Endothelial cell of umbilical vein (primary cell): ENCODE measurements at regions not wholly inside any gene's neighbourhood (a gene's known extent, or its start where the extent isn't known, plus 50 kb on each side); places are given as distances from the start of the nearest gene placed in this dataset.

Source experiments
- BruUV-seq: library from RNA; stranded (reverse); fragments of 400-500 nt; replicated peaks from 2 replicates; lab custom pipeline; 2021; lab: Mats Ljungman, UMichigan
- CTCF ChIA-PET: fragments of 300-600, 350-600 bp; sonication (Branson Sonifier 250); formaldehyde crosslinking; loops from one replicate; lab custom pipeline; 2021; ENCODE audit warnings: antibody characterized with exemption, inconsistent platforms; lab: Charles Lee
- POLR2A ChIA-PET: fragments of 300-600, 350-600 bp; sonication (Branson Sonifier 250); formaldehyde crosslinking; loops from one replicate; lab custom pipeline; 2021; ENCODE audit warnings: antibody characterized with exemption, inconsistent platforms; lab: Charles Lee
- DNase-seq: peaks from one replicate; pipeline ENCODE4 v3.0.0-alpha.2; 2011; ENCODE audit warnings: low read depth, low spot score
- FAIRE-seq: peaks from 2 replicates; lab custom pipeline; 2011; peaks lifted over from hg19 to GRCh38; lab: Jason Lieb, UNC
- H2AFZ ChIP-seq: 2 replicates; pipeline ENCODE4 v1.6.0; 2012; ENCODE audit warnings: low read depth, low read length, control low read depth, inconsistent platforms
- H3K27ac ChIP-seq: 2 replicates; pipeline ENCODE4 v1.5.1; 2011; ENCODE audit warnings: low read depth, mild to moderate bottlenecking, control low read depth, low read length, moderate library complexity; ENCODE audit not compliant: insufficient read depth
- H3K27me3 ChIP-seq, 2 experiments: 2 replicates each; pipeline versions ENCODE4 v1.6.0 to v1.6.1; 2011; ENCODE audit warnings: low read length in 2 of 2, mixed read lengths in 1 of 2; ENCODE audit not compliant: control insufficient read depth in 2 of 2, insufficient read depth in 2 of 2
- H3K36me3 ChIP-seq, 2 experiments: 2 replicates in 1 of 2; 3 replicates in 1 of 2; pipeline ENCODE4 v1.5.1; 2011; ENCODE audit warnings: low read length in 2 of 2, mild to moderate bottlenecking in 1 of 2, moderate library complexity in 1 of 2; ENCODE audit not compliant: control insufficient read depth in 2 of 2, insufficient read depth in 2 of 2; ENCODE audit errors: extremely low read depth in 1 of 2
- H3K4me1 ChIP-seq: 3 replicates; pipeline ENCODE4 v1.5.1; 2011; ENCODE audit warnings: mild to moderate bottlenecking, low read length; ENCODE audit not compliant: control insufficient read depth, insufficient read depth; ENCODE audit errors: extremely low read depth
- H3K4me2 ChIP-seq: 2 replicates; pipeline ENCODE4 v1.6.1; 2011; ENCODE audit warnings: low read length, control low read depth, mixed read lengths; ENCODE audit not compliant: insufficient read depth
- H3K4me3 ChIP-seq, 3 experiments: fragments of 200-600 bp in 1 of 3; sonication (generic), shearing (Covaris generic) in 1 of 3; replicated peaks in 1 of 3; 2 replicates each; pipeline ENCODE4 v1.5.1; 2011 to 2016; ENCODE audit warnings: control low read depth in 3 of 3, low read length in 3 of 3, mild to moderate bottlenecking in 2 of 3, inconsistent platforms in 1 of 3, low read depth in 1 of 3, moderate library complexity in 1 of 3; ENCODE audit not compliant: insufficient read depth in 1 of 3
- H3K79me2 ChIP-seq: 2 replicates; pipeline ENCODE4 v1.6.0; 2012; ENCODE audit warnings: low read length, inconsistent platforms; ENCODE audit not compliant: control insufficient read depth, insufficient read depth
- H3K9ac ChIP-seq: replicated peaks from 2 replicates; pipeline ENCODE3; 2011; ENCODE audit warnings: low read length, control low read depth; ENCODE audit not compliant: insufficient read depth; ENCODE audit errors: extremely low read depth
- H3K9me1 ChIP-seq: replicated peaks from 3 replicates; pipeline ENCODE4 v1.6.0; 2011; ENCODE audit warnings: mild to moderate bottlenecking, low read length; ENCODE audit not compliant: control insufficient read depth, insufficient read depth; ENCODE audit errors: extremely low read depth
- H3K9me3 ChIP-seq: replicated peaks from 2 replicates; pipeline ENCODE4 v1.5.1; 2012; ENCODE audit warnings: low read length, inconsistent platforms; ENCODE audit not compliant: control insufficient read depth, insufficient read depth
- H4K20me1 ChIP-seq: replicated peaks from 2 replicates; pipeline ENCODE3; 2011; ENCODE audit warnings: mild to moderate bottlenecking, low read length; ENCODE audit not compliant: control insufficient read depth, insufficient read depth; ENCODE audit errors: extremely low read depth
- EZH2 ChIP-seq: IDR thresholded peaks from 2 replicates; pipeline ENCODE4 v1.6.1; 2012; ENCODE audit warnings: borderline replicate concordance, low read depth, mild to moderate bottlenecking, moderate library complexity, low read length, inconsistent platforms; ENCODE audit not compliant: severe bottlenecking
- FOS ChIP-seq: IDR thresholded peaks from 2 replicates; pipeline ENCODE4 v1.6.1; 2011; ENCODE audit warnings: mild to moderate bottlenecking, low read length, moderate library complexity, borderline replicate concordance; ENCODE audit not compliant: insufficient read depth
- GATA2 ChIP-seq: IDR thresholded peaks from 2 replicates; pipeline ENCODE4 v1.7.0; 2011; ENCODE audit warnings: low read depth, mild to moderate bottlenecking, moderate library complexity, mixed read lengths, low read length; ENCODE audit not compliant: insufficient read length, insufficient read depth
- JUN ChIP-seq: IDR thresholded peaks from 2 replicates; pipeline ENCODE4 v1.6.1; 2011; ENCODE audit warnings: borderline replicate concordance, low read depth; ENCODE audit not compliant: insufficient read length, insufficient read depth
- MYC ChIP-seq: IDR thresholded peaks from one replicate; pipeline ENCODE4 v1.6.1; 2011; ENCODE audit warnings: mild to moderate bottlenecking, low read depth, low read length
- POLR2A ChIP-seq: IDR thresholded peaks from 2 replicates; pipeline ENCODE4 v1.6.1; 2012; ENCODE audit warnings: low read depth, mild to moderate bottlenecking, control low read depth, low read length
- POLR2AphosphoS5 ChIP-seq: IDR thresholded peaks from 2 replicates; pipeline ENCODE4 v1.6.1; 2012; ENCODE audit warnings: low read depth, mild to moderate bottlenecking, control low read depth, low read length, moderate library complexity; ENCODE audit not compliant: insufficient read depth
- dilution Hi-C: fragments of 300-500 bp; cut with MboI; formaldehyde crosslinking; loops from one replicate; pipeline ENCODE4 v1.15.0; 2019; ENCODE audit warnings: low sequenced_read_pairs; ENCODE audit not compliant: extremely low pct_ligation_motif_present
- intact Hi-C: fragments of 100-400 bp; cut with micrococcal nuclease; formaldehyde crosslinking; loops from one replicate; pipeline ENCODE4 v1.10.0; 2022
- TF ChIP-seq, protein P1 (sequence below): IDR thresholded peaks from 2 replicates; pipeline ENCODE4 v1.6.1; 2011; ENCODE audit not compliant: insufficient read depth, insufficient read length
- TF ChIP-seq, protein P2 (sequence below), 2 donors: IDR thresholded peaks; 1 replicate in 1 of 2; 2 replicates in 1 of 2; pipeline ENCODE4 v1.5.1; 2011; ENCODE audit warnings: low read length in 2 of 2, mild to moderate bottlenecking in 2 of 2, moderate library complexity in 2 of 2, control low read depth in 1 of 2, inconsistent platforms in 1 of 2, low read depth in 1 of 2; ENCODE audit not compliant: insufficient read depth in 1 of 2; ENCODE audit errors: extremely low read depth in 1 of 2

DNA sequence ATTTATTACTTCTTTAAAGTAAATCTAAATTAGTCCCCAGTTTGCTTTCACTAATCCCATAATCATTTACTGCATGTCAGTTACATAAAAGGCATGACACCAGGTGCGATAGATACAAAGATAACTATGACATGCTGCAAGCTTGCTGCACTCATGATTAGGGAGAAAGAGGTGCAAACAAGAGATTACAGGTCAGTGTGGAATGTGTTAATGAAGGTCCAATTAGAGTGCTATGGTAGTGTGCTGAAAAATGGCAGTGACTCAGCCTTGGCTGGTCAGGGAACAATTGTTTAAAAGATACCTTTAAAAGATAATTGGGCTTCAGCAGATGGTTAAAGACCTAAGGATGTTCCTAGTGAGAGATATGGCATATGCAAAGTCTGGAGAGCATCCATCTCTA lies 352.6 kb upstream of the TGFBR2 start:
- dilution Hi-C loops (no loop called here), intact Hi-C loops (no loop called here)
- no peak overlapping the region for H3K27ac ChIP-seq
- no peak for DNase-seq
- H4K20me1 ChIP-seq, result no peaks in the 10 kb centered on the region
- no TSS peak for BruUV-seq
- no peak for TF ChIP-seq POLR2A
- no peak for TF ChIP-seq GATA2
- no peak for TF ChIP-seq FOS
- TF ChIP-seq MYC, result no peak
- TF ChIP-seq, protein P1, sequence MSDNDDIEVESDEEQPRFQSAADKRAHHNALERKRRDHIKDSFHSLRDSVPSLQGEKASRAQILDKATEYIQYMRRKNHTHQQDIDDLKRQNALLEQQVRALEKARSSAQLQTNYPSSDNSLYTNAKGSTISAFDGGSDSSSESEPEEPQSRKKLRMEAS, result no peak
- ChIA-PET CTCF (no interaction called here), POLR2A (no interaction called here)
- H3K79me2 ChIP-seq, result no peaks in the 10 kb centered on the region
- no peak overlapping the region for H2AFZ ChIP-seq
- no peaks in the 10 kb centered on the region for H3K4me1 ChIP-seq
- FAIRE-seq, result no peak
- H3K36me3 ChIP-seq, result no peaks in the 10 kb centered on the region
- no peaks in the 10 kb centered on the region for H3K9me3 ChIP-seq
- no peaks in the 10 kb centered on the region for H3K9me1 ChIP-seq
- H3K4me3 ChIP-seq, result no peak overlapping the region
- no peak overlapping the region for H3K4me2 ChIP-seq
- H3K9ac ChIP-seq, result no peak overlapping the region
- H3K27me3 ChIP-seq, result no peaks in the 10 kb centered on the region

DNA sequence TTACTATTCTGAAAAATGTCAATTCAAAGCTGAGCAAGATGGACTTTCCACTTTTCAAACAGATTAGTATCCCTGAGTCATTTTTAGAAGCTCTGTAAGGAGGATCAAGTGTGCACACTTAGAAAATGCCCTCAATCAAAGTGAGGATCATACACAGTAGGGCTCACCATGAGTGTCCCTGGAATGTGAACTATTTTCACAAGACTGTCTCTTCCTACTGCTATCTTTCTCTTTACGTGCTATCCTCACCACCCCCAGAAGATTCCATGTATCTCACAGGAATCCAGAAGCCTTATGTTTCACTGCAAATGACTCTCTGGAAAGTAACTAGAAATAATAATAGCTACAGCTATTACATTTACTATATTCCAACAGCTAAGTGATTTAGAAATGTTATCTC lies 349.9 kb upstream of the TGFBR2 start:
- no peaks in the 10 kb centered on the region for H3K9me3 ChIP-seq
- CTCF ChIA-PET, result interaction anchor here (0.8 to 1.2 kb wide), 2 partner anchors 9 to 16 kb away, joined by 3 read pairs; no protein-coding TSS in a partner anchor
- POLR2A ChIA-PET, result no interaction called here
- FAIRE-seq, result no peak
- H4K20me1 ChIP-seq, result no peaks in the 10 kb centered on the region
- dilution Hi-C loops, result no loop called here
- H3K4me3 ChIP-seq, result no peak overlapping the region
- H3K4me1 ChIP-seq, result no peaks in the 10 kb centered on the region
- TF ChIP-seq, protein P1, result no peak
- TF ChIP-seq MYC, result no peak
- no peak for TF ChIP-seq EZH2
- no peak for TF ChIP-seq POLR2AphosphoS5
- TF ChIP-seq FOS, result no peak
- TF ChIP-seq, protein P2, sequence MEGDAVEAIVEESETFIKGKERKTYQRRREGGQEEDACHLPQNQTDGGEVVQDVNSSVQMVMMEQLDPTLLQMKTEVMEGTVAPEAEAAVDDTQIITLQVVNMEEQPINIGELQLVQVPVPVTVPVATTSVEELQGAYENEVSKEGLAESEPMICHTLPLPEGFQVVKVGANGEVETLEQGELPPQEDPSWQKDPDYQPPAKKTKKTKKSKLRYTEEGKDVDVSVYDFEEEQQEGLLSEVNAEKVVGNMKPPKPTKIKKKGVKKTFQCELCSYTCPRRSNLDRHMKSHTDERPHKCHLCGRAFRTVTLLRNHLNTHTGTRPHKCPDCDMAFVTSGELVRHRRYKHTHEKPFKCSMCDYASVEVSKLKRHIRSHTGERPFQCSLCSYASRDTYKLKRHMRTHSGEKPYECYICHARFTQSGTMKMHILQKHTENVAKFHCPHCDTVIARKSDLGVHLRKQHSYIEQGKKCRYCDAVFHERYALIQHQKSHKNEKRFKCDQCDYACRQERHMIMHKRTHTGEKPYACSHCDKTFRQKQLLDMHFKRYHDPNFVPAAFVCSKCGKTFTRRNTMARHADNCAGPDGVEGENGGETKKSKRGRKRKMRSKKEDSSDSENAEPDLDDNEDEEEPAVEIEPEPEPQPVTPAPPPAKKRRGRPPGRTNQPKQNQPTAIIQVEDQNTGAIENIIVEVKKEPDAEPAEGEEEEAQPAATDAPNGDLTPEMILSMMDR (IDR thresholded peaks at IDR 0.05; ENCODE audit: extremely low read depth in 1 of 2, insufficient read depth in 1 of 2, low read depth in 1 of 2, low read length in 2 of 2), result no peak
- no peak for TF ChIP-seq JUN
- H3K4me2 ChIP-seq, result no peak overlapping the region
- no TSS peak for BruUV-seq
- no peaks in the 10 kb centered on the region for H3K36me3 ChIP-seq
- H3K27ac ChIP-seq, result no peak overlapping the region
- H3K9me1 ChIP-seq, result no peaks in the 10 kb centered on the region
- no peak for DNase-seq
- H3K79me2 ChIP-seq, result no peaks in the 10 kb centered on the region
- H2AFZ ChIP-seq, result no peak overlapping the region
- H3K9ac ChIP-seq, result no peak overlapping the region
- H3K27me3 ChIP-seq, result no peaks in the 10 kb centered on the region
- intact Hi-C loops, result no loop called here
